HEK293T (cell line): ENCODE measurements at regions not wholly inside any gene's neighbourhood (a gene's known extent, or its start where the extent isn't known, plus 50 kb on each side); places are given as distances from the start of the nearest gene placed in this dataset.

ENCODE experiments used
- CTCF ChIA-PET: fragments of 350-600 bp; formaldehyde crosslinking; extraction: SDS; loops from one replicate; lab custom pipeline; 2021; ENCODE audit warnings: antibody characterized with exemption, inconsistent platforms; lab: Yijun Ruan, JAX
- POLR2A ChIA-PET: fragments of 350-600 bp; formaldehyde crosslinking; extraction: SDS; loops from one replicate; lab custom pipeline; 2020; ENCODE audit warnings: antibody characterized with exemption, inconsistent platforms; lab: Yijun Ruan, JAX
- DNase-seq: peaks from one replicate; pipeline ENCODE4 v3.0.0; 2012; ENCODE audit warnings: mixed read lengths; ENCODE audit errors: extremely low spot score
- ARNT ChIP-seq: fragments of 450-650 bp; IDR thresholded peaks from 2 replicates; pipeline ENCODE4 v1.6.1; 2017; ENCODE audit warnings: mild to moderate bottlenecking
- BHLHE40 ChIP-seq: fragments of 450-650 bp; IDR thresholded peaks from 2 replicates; pipeline ENCODE4 v1.6.1; 2016; ENCODE audit warnings: mild to moderate bottlenecking, moderate library complexity, borderline replicate concordance
- CTBP1 ChIP-seq: fragments of 450-650 bp; IDR thresholded peaks from 2 replicates; pipeline ENCODE4 v1.6.1; 2016; ENCODE audit warnings: borderline replicate concordance
- ELF4 ChIP-seq: fragments of 450-650 bp; IDR thresholded peaks from 2 replicates; pipeline ENCODE4 v1.6.1; 2017; ENCODE audit warnings: antibody characterized with exemption
- FOXA1 ChIP-seq: fragments of 450-650 bp; IDR thresholded peaks from 2 replicates; pipeline ENCODE4 v1.6.1; 2016; ENCODE audit warnings: mild to moderate bottlenecking
- FOXK2 ChIP-seq: fragments of 450-650 bp; IDR thresholded peaks from 2 replicates; pipeline ENCODE4 v1.6.1; 2016; ENCODE audit warnings: mild to moderate bottlenecking
- FOXM1 ChIP-seq: fragments of 450-650 bp; IDR thresholded peaks from 2 replicates; pipeline ENCODE4 v1.6.1; 2017; ENCODE audit warnings: mild to moderate bottlenecking, borderline replicate concordance
- HDGF ChIP-seq: fragments of 450-650 bp; IDR thresholded peaks from 2 replicates; pipeline ENCODE4 v1.6.1; 2017; ENCODE audit warnings: antibody characterized with exemption, borderline replicate concordance
- L3MBTL2 ChIP-seq: fragments of 450-650 bp; conservative IDR thresholded peaks from 2 replicates; pipeline ENCODE4 v1.6.1; 2016; ENCODE audit warnings: mild to moderate bottlenecking
- LEF1 ChIP-seq: fragments of 450-650 bp; IDR thresholded peaks from 2 replicates; pipeline ENCODE4 v1.6.1; 2017; ENCODE audit warnings: mild to moderate bottlenecking, borderline replicate concordance
- NFRKB ChIP-seq: fragments of 450-650 bp; IDR thresholded peaks from 2 replicates; pipeline ENCODE4 v1.6.1; 2016; ENCODE audit warnings: mild to moderate bottlenecking, moderate library complexity
- SP1 ChIP-seq: fragments of 450-650 bp; IDR thresholded peaks from 2 replicates; pipeline ENCODE4 v1.6.1; 2017
- SUZ12 ChIP-seq: fragments of 450-650 bp; IDR thresholded peaks from 2 replicates; pipeline ENCODE4 v1.6.1; 2016; ENCODE audit warnings: mild to moderate bottlenecking
- TARDBP ChIP-seq: fragments of 450-650 bp; IDR thresholded peaks from 2 replicates; pipeline ENCODE4 v1.6.1; 2016
- ZNF384 ChIP-seq: fragments of 450-650 bp; IDR thresholded peaks from 2 replicates; pipeline ENCODE4 v1.6.1; 2016
- TF ChIP-seq, protein P1 (sequence below): fragments of 450-650 bp; IDR thresholded peaks from 2 replicates; pipeline ENCODE4 v1.6.1; 2016

DNA sequence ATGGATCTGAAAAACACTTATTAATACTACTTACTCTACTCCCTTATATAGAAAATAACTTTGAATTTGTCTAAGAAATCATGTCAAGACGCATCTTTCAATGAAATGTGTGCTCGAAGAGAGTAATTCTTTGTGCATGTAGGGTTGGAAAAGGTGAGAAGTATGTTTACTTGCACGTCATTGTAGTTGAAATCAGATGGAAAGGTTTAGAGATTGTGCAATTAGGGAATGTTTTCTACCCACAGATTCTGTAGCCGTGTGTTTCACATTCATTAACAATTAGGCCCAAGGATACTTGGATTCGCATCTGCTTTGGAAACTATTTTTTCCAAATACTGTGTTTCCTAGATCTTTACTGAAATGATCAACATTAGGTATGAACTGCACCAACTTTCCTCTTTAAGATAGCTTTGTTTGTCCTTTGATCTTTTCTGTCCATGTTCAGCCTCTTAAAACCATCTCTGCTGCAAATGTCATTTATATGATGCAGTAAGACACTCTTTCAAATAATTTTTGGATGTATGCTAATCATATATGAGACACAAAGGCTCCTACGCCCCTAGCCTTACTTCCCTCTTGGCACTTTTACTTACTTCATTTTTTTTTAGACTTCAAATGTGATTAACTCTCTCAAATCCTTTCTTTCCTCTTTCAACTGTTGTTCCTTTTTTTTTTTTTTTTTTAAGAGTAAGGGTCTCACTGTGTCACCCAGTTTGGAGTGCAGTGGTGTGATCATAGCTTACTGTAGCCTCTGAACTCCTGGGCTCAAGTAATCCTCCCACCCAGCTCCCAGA lies 58.0 kb upstream of the PSMA6 start:
- POLR2A ChIA-PET, result no interaction called here
- CTCF ChIA-PET, result no interaction called here
- DNase-seq, result no peak
- TF ChIP-seq CTBP1, result no peak
- no peak for TF ChIP-seq ELF4
- TF ChIP-seq, protein P1, sequence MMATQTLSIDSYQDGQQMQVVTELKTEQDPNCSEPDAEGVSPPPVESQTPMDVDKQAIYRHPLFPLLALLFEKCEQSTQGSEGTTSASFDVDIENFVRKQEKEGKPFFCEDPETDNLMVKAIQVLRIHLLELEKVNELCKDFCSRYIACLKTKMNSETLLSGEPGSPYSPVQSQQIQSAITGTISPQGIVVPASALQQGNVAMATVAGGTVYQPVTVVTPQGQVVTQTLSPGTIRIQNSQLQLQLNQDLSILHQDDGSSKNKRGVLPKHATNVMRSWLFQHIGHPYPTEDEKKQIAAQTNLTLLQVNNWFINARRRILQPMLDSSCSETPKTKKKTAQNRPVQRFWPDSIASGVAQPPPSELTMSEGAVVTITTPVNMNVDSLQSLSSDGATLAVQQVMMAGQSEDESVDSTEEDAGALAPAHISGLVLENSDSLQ, result no peak
- no peak for TF ChIP-seq ARNT
- TF ChIP-seq FOXK2, result no peak
- TF ChIP-seq SUZ12, result no peak
- no peak for TF ChIP-seq TARDBP
- TF ChIP-seq BHLHE40, result no peak
- no peak for TF ChIP-seq LEF1
- no peak for TF ChIP-seq SP1
- TF ChIP-seq FOXM1, result no peak
- no peak for TF ChIP-seq L3MBTL2

DNA sequence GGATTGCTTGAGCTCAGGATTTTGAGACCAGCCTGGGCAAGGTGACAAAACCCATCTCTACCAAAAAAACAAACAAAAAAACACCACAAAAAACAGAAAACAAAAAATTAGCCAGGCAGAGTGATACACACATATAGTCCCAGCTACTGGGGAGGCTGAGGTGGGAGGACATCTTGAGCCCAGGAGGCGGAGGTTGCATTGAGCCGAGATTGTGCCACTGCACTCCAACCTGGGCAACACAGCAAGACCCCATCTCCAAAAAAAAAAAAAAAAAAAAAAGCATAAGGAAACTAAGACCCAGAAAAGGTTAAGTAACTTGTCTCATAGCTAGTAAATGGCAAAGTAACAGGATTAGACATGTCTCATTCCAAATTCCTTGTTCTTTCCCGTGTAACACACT lies 56.3 kb upstream of the PSMA6 start:
- ChIA-PET POLR2A (no interaction called here), CTCF (interaction anchor here (0.6 to 0.8 kb wide), 2 partner anchors 25 to 1837 kb away, joined by 3 to 5 read pairs; no protein-coding TSS in a partner anchor)
- TF ChIP-seq L3MBTL2 (no peak), TARDBP (no peak), CTBP1 (no peak), BHLHE40 (no peak), FOXA1 (no peak), ZNF384 (no peak), ARNT (no peak), SP1 (no peak), NFRKB (no peak), ELF4 (no peak), LEF1 (no peak), SUZ12 (no peak), HDGF (no peak), FOXK2 (no peak), FOXM1 (no peak)
- TF ChIP-seq, protein P1, result no peak
- no peak for DNase-seq

DNA sequence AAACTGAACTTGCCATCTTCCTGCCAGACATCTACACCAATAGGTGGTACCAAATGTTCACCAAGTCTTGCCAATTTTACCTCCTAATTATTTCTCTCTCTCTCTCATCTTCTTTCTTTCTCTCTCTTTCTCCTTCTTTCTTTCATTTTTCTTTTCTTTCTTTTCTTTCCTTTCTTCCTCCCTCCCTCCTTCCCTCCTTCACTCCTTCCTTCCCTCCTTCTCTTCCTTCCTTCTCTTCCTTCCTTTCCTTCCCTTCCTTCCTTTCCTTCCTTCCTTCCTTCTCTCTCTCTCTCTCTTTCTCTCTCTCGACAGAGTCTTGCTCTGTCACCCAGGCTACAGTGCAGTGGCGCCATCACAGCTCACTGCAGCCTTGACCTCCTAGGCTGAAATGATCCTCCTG lies 55.4 kb upstream of the PSMA6 start:
- CTCF ChIA-PET, result no interaction called here
- no peak for DNase-seq
- TF ChIP-seq CTBP1 (no peak), SP1 (0 out of 2 replicates have a peak, but pooled peaks have one; percentile 17)
- POLR2A ChIA-PET, result no interaction called here

DNA sequence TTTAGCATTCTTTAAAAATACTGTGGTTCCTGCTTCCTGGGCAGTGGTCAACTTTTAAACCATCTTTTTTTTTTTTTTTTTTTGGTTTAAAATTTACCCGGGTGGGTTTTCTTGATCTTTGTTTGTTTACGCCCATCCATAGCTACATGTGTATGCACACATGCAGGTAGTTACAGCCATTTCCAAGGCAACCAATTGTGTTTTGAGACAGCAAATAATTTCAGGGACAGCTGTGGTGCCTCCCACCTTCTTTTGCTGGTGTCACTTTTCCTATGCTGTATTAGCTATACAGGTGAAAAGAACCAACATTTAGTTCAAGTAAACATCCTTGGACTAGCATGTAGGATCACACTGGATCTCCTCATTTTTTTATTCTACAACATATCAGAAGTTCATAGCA lies 52.0 kb upstream of the PSMA6 start:
- ChIA-PET POLR2A (no interaction called here), CTCF (no interaction called here)
- no peak for DNase-seq
- TF ChIP-seq CTBP1, result no peak
- no peak for TF ChIP-seq SP1
- TF ChIP-seq LEF1, result no peak
- no peak for TF ChIP-seq BHLHE40
- TF ChIP-seq ARNT, result no peak
- TF ChIP-seq SUZ12, result no peak
- TF ChIP-seq NFRKB, result no peak
- TF ChIP-seq HDGF, result no peak
- TF ChIP-seq ZNF384, result no peak
- TF ChIP-seq FOXA1, result no peak
- TF ChIP-seq L3MBTL2, result no peak
- no peak for TF ChIP-seq ELF4
- no peak for TF ChIP-seq FOXK2
- no peak for TF ChIP-seq TARDBP
